ENCODE measurements at regions not wholly inside any gene's neighbourhood (a gene's known extent, or its start where the extent isn't known, plus 50 kb on each side); places are given as distances from the start of the nearest gene placed in this dataset.

DNA sequence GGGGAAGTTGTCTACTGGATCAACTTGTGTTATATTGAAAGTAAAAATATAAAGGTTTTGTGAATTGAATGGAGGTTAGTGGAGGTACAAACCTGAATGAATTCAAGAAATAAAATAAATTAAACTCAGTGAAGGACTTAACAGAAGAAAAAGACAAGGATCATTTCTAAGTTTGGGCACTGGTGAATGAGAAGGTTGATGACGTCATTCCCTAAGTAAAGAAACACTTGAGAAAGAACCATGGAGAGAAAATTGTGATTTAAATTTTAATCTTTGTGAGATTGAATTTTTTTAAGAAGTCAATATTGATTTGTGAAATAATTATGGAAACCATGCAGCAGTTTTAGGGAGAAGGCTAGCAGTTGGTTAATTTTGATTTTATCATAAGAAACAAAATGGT lies 900.3 kb upstream of the TYRP1 start:
- Histone ChIP-seq H3K36me3 (ENCODE audit: low read depth, missing control alignments) (no peaks in the 10 kb centered on the region), H3K4me1 (no peaks in the 10 kb centered on the region), H3K9me3 (no peaks in the 10 kb centered on the region), H3K27me3 (no peaks in the 10 kb centered on the region), H3K4me3 (no peak overlapping the region), H3K27ac (no peak overlapping the region)
- intact Hi-C loops (cut with DNase I; ENCODE audit: low total_unique reads), result no loop called here
- WGBS, 2 donors, result 85 to 88% methylated on average over 1 of the region's 1 CpG
- no peak for TF ChIP-seq CTCF (IDR thresholded peaks at IDR 0.05)
- TF ChIP-seq POLR2A (IDR thresholded peaks at IDR 0.05), result no peak
- no peak for DNase-seq

DNA sequence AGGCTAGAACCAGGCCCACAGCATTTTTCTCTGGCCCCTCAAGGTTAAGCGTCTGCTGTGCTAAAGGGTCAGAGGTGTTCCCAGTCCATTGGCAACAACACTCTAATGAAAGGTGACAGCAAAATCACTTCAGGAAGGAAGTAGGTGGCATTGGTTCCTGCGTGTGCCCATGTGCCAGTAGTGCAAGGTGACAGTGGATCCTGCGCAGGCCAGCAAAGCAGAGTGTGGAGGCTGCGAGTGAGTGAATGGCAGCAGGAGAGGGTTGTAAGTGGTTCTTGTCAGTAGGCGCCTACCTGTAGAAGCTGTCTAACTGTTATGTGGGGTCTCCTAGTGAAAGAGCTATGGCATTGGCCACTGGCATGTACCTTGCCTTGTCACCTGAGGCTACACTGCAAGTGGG lies 898.2 kb upstream of the TYRP1 start:
- Histone ChIP-seq H3K27ac (no peak overlapping the region), H3K36me3 (ENCODE audit: low read depth, missing control alignments) (no peaks in the 10 kb centered on the region), H3K9me3 (no peaks in the 10 kb centered on the region), H3K27me3 (no peaks in the 10 kb centered on the region), H3K4me3 (no peak overlapping the region), H3K4me1 (no peaks in the 10 kb centered on the region)
- no peak for TF ChIP-seq CTCF (IDR thresholded peaks at IDR 0.05)
- no peak for TF ChIP-seq POLR2A (IDR thresholded peaks at IDR 0.05)
- 88 to 98% methylated on average over 3 to 5 of the region's 5 CpGs for WGBS, 2 donors
- no peak for DNase-seq
- intact Hi-C loops (cut with DNase I; ENCODE audit: low total_unique reads), result no loop called here

- no peak for DNase-seq
- no peak overlapping the region for H3K4me3 ChIP-seq
- no peaks in the 10 kb centered on the region for H3K4me1 ChIP-seq
- H3K36me3 ChIP-seq (ENCODE audit: low read depth, missing control alignments), result no peaks in the 10 kb centered on the region
- WGBS, 2 donors, result 65 to 82% methylated on average over 5 of the region's 5 CpGs
- no peaks in the 10 kb centered on the region for H3K9me3 ChIP-seq
- H3K27ac ChIP-seq, result no peak overlapping the region
- intact Hi-C loops (cut with DNase I; ENCODE audit: low total_unique reads), result no loop called here
- TF ChIP-seq CTCF (IDR thresholded peaks at IDR 0.05) (no peak), POLR2A (IDR thresholded peaks at IDR 0.05) (no peak)
- H3K27me3 ChIP-seq, result no peaks in the 10 kb centered on the region
These were observed 887.2 kb upstream of the TYRP1 start for GRCh38 chr9:11805969-11806368.

DNA sequence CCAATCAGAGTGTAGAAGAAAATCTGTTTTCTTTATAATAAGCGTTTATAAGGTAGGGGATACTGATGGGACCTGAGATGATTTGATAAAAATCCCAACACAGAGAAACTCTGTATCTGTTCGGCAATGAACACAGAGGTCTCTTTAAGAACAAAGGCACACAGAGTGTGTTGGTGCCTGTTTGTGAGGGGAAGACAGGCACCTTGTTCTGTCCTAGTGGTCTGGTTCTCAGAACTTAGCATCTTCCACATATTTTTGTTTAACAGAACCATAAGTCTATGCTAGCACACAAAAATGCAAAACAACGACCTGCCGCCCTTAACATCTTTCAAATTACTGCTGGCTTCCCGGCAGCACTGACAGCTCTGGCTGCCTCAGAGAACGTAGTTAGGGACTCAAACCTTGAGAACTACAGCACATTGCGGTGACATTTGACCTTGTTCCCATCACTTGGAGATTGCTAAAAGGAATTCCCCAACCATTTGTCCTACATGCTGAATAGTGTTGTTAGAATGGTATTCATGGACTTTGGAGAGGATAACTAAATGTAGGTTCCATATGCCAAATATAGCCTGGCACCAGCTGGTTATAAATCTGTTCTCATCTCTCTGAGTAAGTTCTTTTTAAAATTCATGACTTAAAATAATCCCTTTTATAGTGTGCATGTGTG lies 871.7 kb upstream of the TYRP1 start:
- no peak overlapping the region for H3K27ac ChIP-seq
- H3K4me3 ChIP-seq, result no peak overlapping the region
- 40 to 69% methylated on average over 7 of the region's 7 CpGs for WGBS, 2 donors
- no peak for DNase-seq
- no peaks in the 10 kb centered on the region for H3K9me3 ChIP-seq
- intact Hi-C loops (cut with DNase I; ENCODE audit: low total_unique reads), result no loop called here
- TF ChIP-seq POLR2A (IDR thresholded peaks at IDR 0.05) (no peak), CTCF (IDR thresholded peaks at IDR 0.05) (no peak)
- no peaks in the 10 kb centered on the region for H3K4me1 ChIP-seq
- H3K27me3 ChIP-seq, result no peaks in the 10 kb centered on the region
- no peaks in the 10 kb centered on the region for H3K36me3 ChIP-seq (ENCODE audit: low read depth, missing control alignments)

DNA sequence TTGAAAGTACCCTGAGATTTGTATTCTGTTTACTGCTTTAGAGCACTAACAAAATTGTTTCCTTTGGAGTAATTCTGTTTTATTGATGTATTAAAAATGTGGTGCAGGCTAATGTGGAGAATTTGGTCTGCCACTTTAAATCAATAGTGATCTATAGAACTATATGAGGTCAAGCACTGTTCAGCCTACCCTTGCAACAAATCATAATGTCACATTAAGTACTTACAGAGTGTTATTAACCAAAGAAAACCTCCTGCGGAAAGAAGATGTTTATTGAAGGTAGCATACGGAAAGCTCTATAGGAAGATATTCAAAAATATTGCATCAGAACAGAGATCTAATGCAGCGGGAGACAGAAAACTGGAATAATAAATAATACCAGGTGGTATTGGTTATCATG lies 865.0 kb upstream of the TYRP1 start:
- H3K4me1 ChIP-seq, result no peaks in the 10 kb centered on the region
- no peaks in the 10 kb centered on the region for H3K9me3 ChIP-seq
- H3K27ac ChIP-seq, result no peak overlapping the region
- H3K27me3 ChIP-seq, result no peaks in the 10 kb centered on the region
- no peaks in the 10 kb centered on the region for H3K36me3 ChIP-seq (ENCODE audit: low read depth, missing control alignments)
- DNase-seq, result no peak
- no peak overlapping the region for H3K4me3 ChIP-seq
- 82 to 90% methylated on average over 3 of the region's 3 CpGs for WGBS, 2 donors
- TF ChIP-seq CTCF (IDR thresholded peaks at IDR 0.05), result no peak
- TF ChIP-seq POLR2A (IDR thresholded peaks at IDR 0.05), result no peak
- intact Hi-C loops (cut with DNase I; ENCODE audit: low total_unique reads), result no loop called here
